ENCODE measurements at regions not wholly inside any gene's neighbourhood (a gene's known extent, or its start where the extent isn't known, plus 50 kb on each side); places are given as distances from the start of the nearest gene placed in this dataset.
"Not testable (repeated sequence)": the region's sequence is repeated elsewhere in the genome, so short reads cannot be mapped to it uniquely, and the experiment has no call there.

DNA sequence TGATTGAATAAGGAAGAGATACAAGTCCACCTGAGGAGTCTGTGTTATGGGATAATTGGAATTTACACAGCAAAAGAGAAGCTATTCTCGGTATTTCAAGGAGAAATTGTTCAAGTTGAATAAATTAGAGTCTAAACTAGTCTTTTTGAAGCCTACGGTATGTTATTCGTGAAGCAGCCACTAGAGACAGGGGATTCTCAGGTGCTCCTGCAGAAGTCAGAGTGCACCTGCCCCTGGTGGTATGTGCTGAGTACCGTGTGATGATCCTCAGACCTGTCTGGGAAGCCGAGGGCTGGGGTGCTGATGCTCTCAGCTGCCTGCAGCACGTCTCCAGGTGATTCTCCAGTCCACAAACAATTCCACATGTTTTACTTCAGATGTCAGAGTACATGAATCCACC, 1171.7 kb downstream of the RPIA start:
- H3K4me3 ChIP-seq (ENCODE audit: low read depth, low read length); POLR2A ChIA-PET; DNase-seq (ENCODE audit: low read depth, low spot score); CTCF ChIA-PET: not testable (repeated sequence)

DNA sequence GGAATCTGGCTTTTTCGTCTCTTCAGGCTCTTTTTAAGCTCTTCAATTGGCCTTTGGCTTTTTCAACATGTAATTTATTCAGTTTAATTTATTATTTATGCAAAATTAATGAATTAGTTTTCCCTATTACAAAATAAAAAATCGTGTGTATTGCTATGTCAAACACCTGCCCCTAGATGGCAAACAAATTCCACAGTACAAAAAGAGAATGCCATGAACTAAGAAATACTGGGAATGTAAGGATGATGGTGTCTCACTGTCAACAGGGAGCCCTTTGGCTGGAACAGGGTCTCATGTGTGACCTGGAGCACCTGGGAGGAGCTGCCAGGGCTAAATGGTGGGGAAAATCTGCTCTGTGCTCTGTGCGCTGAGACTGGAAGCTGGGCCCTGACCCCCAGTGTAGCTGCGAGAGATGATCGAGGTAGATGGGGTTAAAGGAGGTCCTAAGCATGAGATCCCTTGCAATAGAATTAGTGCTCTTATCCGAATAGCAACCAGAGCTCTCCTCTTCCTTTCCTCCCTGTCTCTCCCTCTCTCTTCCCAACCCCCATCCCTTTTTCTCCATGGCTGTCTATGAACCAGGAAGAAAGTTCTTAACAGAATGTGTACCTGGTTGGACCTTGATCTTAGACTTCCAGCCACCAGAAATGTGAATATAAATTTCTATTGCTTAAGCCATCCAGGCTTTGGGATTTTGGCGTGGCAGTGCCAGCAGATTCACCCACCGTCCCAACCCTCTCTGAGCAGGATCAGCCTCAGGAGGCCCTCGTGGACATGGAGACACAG, 1183.5 kb downstream of the RPIA start:
- H3K4me3 ChIP-seq (ENCODE audit: low read depth, low read length); CTCF ChIA-PET; POLR2A ChIA-PET; DNase-seq (ENCODE audit: low read depth, low spot score): not testable (repeated sequence)

DNA sequence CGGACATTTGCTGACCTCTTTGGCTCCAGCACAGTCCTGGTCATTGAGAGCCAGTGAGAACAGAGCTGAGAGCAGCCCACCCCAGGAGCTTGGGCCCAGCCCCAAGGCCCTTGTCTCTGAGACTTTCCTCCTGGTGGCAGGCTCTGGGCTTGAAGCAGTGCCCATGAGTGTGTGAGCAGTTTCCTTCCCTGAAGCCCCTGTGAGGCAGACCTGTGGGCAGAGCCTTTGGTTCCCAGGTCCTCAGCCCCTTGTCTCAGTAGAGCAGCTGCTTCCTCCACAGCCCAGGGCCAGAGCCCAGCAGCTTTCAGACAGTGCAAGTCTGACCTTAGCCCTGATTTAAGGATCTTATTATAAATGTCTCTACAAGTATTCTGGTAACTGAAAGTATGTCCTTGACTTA, 1185.0 kb downstream of the RPIA start:
- H3K4me3 ChIP-seq (ENCODE audit: low read depth, low read length); DNase-seq (ENCODE audit: low read depth, low spot score); CTCF ChIA-PET; POLR2A ChIA-PET: not testable (repeated sequence)

DNA sequence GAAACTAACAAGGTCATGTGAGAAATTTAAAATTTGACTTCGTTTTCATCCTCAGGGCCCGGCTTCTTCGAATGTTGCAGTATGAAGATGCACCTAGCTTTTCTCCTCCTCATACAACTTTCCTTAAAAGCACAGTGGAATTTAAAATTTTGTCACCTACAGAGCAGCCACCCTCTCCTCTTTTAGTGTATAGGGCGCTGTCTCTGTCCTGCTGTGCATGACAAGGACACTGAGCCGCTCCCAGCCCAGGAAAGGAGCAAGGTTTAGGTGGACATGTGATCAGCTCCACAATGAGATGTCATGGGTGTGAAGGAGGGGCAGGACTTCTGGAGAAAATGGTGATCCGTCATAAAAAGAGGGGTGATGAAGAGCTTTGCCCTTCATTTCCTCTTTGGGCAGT, 1185.4 kb downstream of the RPIA start:
- DNase-seq (ENCODE audit: low read depth, low spot score); H3K4me3 ChIP-seq (ENCODE audit: low read depth, low read length); POLR2A ChIA-PET; CTCF ChIA-PET: not testable (repeated sequence)

DNA sequence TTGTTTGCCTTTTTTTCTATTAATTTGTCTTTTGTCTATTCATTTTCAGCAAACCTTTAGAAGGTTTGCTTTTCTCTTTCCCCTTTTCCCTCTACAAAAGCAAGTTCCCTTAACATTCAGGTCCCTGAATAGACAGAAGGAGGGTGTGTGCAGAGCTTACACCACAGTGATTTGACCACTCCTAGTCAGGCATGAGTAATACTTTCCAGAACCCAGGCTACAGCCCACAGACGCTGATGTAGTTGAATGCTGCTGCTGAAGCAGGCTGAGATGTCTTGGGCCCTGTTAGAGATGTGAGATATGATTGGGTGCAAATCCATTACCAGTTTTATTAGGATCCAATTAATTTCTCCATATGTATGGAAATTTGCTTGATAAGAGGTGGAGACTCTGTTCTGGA, 1191.4 kb downstream of the RPIA start:
- DNase-seq (ENCODE audit: low read depth, low spot score); H3K4me3 ChIP-seq (ENCODE audit: low read depth, low read length); CTCF ChIA-PET; POLR2A ChIA-PET: not testable (repeated sequence)

DNA sequence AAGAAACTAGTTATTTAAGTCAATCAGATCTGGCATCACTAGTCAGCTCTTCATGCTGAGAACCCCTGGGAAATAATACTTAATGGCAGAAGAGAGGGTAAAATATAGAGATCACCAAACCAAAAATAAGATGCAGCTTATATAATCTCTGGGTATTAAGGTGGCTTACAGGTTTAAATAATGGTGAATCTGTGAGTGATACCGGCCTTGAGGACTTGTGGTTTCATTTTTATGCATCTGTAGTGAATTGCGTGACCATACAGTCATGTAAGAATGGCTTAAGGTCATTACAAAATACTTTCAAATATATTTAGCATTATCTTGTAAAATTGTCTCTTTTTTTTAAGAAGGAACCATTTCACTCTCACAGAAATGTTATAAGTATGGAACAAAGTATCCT, 1192.2 kb downstream of the RPIA start:
- POLR2A ChIA-PET; CTCF ChIA-PET; H3K4me3 ChIP-seq (ENCODE audit: low read depth, low read length); DNase-seq (ENCODE audit: low read depth, low spot score): not testable (repeated sequence)

DNA sequence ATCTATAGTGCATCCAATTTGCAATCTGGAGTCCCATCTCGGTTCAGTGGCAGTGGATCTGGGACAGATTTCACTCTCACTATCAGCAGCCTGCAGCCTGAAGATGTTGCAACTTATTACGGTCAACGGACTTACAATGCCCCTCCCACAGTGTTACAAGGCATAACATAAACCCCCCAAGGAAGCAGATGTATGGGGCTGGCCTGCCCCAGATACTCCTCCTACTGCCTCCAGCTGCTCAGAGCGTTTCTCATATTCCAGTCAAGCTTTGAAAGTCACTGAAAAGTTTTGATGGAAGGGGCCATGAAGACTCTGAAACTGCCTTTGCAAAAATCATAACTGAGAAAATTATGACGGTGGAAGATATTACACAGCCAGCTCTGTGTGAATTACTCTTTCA, 1193.6 kb downstream of the RPIA start:
- POLR2A ChIA-PET; DNase-seq (ENCODE audit: low read depth, low spot score); H3K4me3 ChIP-seq (ENCODE audit: low read depth, low read length); CTCF ChIA-PET: not testable (repeated sequence)

DNA sequence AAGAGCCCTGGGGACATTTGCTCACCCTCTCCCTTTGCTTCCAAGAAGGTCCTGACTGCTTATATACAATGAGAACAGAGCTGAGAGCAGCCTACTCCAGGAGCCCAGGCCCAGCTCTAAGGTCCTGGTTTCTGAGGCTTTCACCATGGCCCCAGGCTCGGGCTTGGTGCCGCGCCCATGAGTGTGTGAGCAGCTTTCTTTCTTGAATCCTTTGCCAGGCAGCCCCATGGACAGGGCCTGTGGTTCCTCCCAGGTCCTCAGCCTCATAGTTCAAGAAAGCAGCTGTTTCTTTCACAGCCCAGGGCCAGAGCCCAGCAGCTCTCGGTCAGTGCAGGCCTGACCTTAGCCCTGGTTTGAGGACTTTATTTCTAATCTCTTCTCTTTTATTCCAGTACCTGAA, 1197.2 kb downstream of the RPIA start:
- CTCF ChIA-PET; DNase-seq (ENCODE audit: low read depth, low spot score); H3K4me3 ChIP-seq (ENCODE audit: low read depth, low read length); POLR2A ChIA-PET: not testable (repeated sequence)

DNA sequence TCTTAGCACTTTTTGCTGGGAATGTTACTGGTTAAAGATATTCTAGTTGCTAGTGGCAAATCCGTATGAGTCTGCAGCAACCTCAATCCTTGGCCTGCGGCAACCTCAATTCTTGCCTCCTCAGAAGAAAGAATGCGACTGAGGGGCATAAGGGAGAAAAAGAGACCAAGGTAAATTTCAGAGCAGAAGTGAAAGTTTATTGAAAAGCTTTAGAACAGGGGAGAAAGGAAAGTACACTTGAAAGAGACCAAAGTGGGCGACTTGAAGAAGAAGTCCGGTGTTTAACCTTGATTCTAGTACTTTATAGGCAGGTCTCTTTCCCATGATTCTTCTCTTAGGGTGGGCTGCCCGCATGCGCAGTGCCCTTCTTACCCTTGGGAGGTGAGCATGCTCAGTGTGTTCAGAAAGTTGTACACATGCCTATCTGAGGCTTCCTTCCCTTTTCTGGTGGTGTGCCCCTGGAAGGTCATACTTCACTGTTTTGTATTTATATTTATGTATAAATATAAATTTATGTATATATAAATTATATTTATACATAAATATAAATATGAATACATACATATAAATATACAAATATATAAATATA, 1198.8 kb downstream of the RPIA start:
- CTCF ChIA-PET; POLR2A ChIA-PET; H3K4me3 ChIP-seq (ENCODE audit: low read depth, low read length); DNase-seq (ENCODE audit: low read depth, low spot score): not testable (repeated sequence)

DNA sequence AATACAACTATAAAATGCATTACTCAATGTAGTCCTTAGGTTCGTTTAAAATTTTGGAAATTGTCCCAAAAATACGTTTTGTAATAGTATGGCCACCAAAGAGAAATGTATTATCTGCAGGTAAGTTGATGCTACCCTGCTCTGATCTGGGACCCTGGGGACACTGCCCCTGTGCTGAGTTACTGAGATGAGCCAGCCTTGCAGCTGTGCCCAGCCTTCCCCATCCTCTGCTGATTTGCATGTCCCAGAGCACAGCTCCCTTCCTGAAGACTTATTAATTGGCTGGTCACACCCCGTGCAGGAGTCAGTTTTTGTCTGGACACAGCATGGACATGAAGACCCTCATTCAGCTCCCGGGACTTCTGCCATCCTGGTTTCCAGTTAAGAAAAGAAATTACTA, 1203.5 kb downstream of the RPIA start:
- POLR2A ChIA-PET; CTCF ChIA-PET; H3K4me3 ChIP-seq (ENCODE audit: low read depth, low read length); DNase-seq (ENCODE audit: low read depth, low spot score): not testable (repeated sequence)

DNA sequence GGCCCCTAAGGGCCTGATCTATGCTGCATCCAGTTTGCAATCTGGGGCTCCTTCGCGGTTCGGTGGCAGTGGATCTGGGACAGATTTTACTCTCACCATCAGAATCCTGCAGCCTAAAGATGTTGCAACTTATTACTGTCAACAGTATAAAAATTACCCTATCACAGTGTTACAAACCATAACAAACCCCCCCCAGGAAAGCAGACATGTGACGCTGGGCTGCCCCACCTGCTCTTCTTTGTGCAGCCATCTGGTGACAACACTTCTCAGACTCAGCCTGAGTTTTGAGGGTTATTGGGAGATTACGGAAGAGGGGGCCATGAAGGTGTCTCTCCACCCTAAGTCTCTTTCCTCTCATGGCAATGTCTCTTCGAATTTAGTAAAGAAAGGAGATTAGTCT, 1204.2 kb downstream of the RPIA start:
- CTCF ChIA-PET, POLR2A ChIA-PET: not testable (repeated sequence)

DNA sequence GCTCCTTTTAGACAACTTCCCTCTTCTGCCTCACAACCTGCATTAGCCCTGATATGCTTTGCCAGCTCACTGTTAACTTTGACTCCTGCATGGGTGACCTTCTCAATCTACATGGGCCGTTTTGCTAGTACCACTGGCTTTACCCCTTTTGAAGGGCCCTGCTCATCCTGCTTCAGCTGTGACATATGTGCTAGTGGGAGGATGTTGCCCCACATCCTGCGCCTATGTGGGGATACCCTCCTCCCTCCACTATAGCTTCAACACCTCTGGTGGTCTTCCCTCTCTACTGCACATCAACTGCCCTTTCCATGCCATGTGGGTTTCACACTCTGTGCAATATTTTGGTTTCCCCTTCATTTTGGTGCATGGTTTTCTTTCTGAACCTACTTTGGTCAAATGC, 1235.5 kb downstream of the RPIA start:
- POLR2A ChIA-PET; DNase-seq (ENCODE audit: low read depth, low spot score); H3K4me3 ChIP-seq (ENCODE audit: low read depth, low read length); CTCF ChIA-PET: not testable (repeated sequence)

More for the DNA sequence above, 1204.2 kb downstream of the RPIA start:
- H3K4me3 ChIP-seq (ENCODE audit: low read depth, low read length); DNase-seq (ENCODE audit: low read depth, low spot score): not testable (repeated sequence)

DNA sequence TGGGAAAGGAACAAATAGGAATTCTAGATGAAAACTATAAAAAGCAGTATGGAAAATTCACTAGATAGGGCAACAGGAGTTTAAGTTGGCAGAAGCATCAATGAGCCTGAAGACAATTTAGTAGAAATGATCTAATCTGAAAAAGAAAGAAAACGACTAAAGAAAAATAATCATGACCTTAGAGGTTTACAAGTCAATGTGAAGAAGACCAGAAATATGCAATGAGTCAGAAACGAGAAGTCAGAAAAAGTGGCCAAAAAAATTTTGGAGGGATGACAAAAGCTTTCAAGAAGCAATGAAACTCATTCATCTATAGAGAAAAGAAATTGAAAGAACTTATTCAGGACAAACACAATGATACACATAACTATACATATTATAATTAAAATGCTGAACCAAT, 1244.0 kb downstream of the RPIA start:
- POLR2A ChIA-PET; H3K4me3 ChIP-seq (ENCODE audit: low read depth, low read length); DNase-seq (ENCODE audit: low read depth, low spot score); CTCF ChIA-PET: not testable (repeated sequence)

DNA sequence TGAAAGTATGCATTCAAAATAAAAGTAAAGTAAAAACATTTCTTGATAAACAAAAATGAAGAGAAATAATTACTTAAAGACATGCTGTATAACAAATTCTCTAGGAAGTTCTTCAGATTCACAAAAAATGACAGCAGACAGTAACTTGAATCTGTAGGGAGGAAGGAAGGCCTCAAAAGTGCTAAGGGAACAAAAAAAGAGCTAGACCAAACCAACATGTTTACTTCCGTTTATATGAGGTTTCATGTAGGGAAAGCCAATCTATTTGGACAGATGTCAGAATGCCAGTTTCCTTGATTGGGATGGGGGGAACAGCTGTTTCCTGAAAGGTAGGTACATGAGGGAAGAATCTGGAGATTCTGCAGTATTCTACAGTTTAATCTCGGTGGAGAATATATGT, 1244.5 kb downstream of the RPIA start:
- CTCF ChIA-PET; DNase-seq (ENCODE audit: low read depth, low spot score); H3K4me3 ChIP-seq (ENCODE audit: low read depth, low read length); POLR2A ChIA-PET: not testable (repeated sequence)

DNA sequence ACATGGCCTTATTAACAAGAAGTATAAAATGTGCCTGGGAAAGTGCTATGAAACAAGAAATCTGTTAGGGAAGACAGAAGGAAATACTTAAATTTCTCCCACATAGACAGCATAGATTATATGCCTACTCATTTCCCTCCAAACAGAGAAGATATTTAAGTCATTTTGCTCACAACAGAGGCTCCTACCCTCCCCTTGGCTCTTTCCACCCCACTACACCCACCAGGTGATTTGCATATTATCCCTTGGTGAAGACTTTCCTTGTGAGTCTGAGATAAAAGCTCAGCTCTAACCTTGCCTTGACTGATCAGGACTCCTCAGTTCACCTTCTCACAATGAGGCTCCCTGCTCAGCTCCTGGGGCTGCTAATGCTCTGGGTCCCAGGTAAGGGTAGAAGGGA, 1245.1 kb downstream of the RPIA start:
- DNase-seq (ENCODE audit: low read depth, low spot score); CTCF ChIA-PET; POLR2A ChIA-PET; H3K4me3 ChIP-seq (ENCODE audit: low read depth, low read length): not testable (repeated sequence)

DNA sequence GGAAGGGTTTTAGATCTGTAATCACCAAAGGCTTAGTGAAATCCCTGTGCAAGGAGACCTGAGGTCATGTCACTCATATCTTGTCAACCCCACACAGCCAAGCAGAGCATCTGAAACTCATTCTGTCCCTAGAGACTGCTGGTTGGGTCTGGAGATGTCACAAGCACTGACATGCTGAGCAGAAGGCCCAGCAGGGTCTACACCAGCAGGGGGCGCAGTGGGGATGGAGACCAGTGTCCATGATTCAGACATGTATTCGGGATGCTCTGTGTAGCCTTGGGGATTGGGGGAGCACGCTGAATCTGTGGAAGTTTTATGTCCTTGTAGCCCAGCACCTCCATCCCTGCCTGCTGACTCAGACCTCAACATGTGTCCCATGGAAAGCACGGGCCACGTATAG, 1247.3 kb downstream of the RPIA start:
- CTCF ChIA-PET; DNase-seq (ENCODE audit: low read depth, low spot score); POLR2A ChIA-PET; H3K4me3 ChIP-seq (ENCODE audit: low read depth, low read length): not testable (repeated sequence)

DNA sequence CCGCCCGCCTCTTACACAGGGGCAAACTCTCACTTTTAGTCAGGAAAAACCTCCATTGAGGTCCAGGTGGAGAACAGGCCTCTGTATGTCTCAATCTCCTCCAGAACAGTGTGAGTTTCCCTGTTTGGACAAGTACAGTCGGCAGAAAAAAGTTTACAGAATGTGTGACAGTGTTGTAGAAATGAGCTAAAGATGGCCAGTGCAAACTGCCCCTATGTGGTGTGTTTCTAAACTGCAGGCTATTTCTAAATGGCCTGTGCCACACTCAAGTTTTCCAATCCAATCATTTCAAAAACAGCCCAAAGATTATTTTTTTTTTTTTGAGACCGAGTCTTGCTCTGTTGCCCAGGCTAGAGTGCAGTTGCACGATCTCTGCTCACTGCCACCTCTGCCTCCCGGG, 1252.8 kb downstream of the RPIA start:
- CTCF ChIA-PET; DNase-seq (ENCODE audit: low read depth, low spot score); H3K4me3 ChIP-seq (ENCODE audit: low read depth, low read length); POLR2A ChIA-PET: not testable (repeated sequence)

DNA sequence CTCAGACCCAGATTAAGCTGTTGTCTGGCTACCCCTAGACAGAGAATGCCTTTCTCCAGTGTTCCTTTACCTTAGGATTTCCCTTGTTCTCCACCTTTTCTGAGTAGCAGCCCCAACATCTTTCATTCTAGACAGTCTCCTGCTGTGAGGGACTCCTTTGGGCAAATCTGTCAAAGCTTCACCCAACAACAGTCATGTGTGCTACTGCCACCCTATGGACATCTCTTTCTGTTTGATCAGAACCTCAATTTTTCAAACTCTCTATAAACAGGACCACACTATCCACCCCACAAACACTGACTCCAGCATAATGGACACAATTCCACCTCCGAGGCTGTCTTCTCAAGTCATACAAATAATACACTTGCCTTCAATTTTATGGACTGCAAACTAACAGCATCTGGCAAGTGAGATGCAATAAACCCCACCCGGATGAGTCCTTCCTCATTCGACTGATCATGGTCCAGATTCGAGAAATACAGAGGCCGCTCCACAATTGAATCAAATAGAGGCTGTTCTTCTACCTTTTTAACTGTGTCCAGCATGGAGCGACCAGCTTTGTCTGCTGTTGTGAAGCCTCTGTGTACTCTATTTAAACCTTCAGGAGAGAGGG, 1253.6 kb downstream of the RPIA start:
- POLR2A ChIA-PET; H3K4me3 ChIP-seq (ENCODE audit: low read depth, low read length); DNase-seq (ENCODE audit: low read depth, low spot score); CTCF ChIA-PET: not testable (repeated sequence)
